K562 (cell line): ENCODE measurements at regions not wholly inside any gene's neighbourhood (a gene's known extent, or its start where the extent isn't known, plus 50 kb on each side); places are given as distances from the start of the nearest gene placed in this dataset.

ENCODE experiments used
- ATAC-seq: fragments of 200-7000 bp; cut with Tn5 transposase; 3 replicates; pipeline ENCODE4 v1.9.1; 2020; ENCODE audit warnings: moderate library complexity
- BruUV-seq: library from RNA; stranded (reverse); fragments of 400-500 nt; replicated peaks from 2 replicates; lab custom pipeline; 2021; lab: Mats Ljungman, UMichigan
- CTCF ChIA-PET: fragments of 300-600 bp; formaldehyde crosslinking; extraction: SDS; loops from one replicate; lab custom pipeline; 2021; ENCODE audit warnings: low intra/inter-chr PET ratio; lab: Yijun Ruan, JAX
- POLR2A ChIA-PET: fragments of 300-600, 350-650 bp; sonication (Branson Sonifier 250); formaldehyde crosslinking; extraction: SDS; loops from one replicate; lab custom pipeline; 2021; ENCODE audit warnings: antibody characterized with exemption, inconsistent platforms; lab: Yijun Ruan, JAX
- DNase-seq, 4 experiments: peaks; one replicate each; pipeline versions ENCODE4 v3.0.0 to v3.0.0-alpha.2; 2011 to 2018; ENCODE audit warnings: low spot score in 3 of 4, mixed read lengths in 3 of 4; ENCODE audit errors: extremely low read depth in 1 of 4
- FAIRE-seq: peaks from 2 replicates; lab custom pipeline; 2011; peaks lifted over from hg19 to GRCh38; lab: Jason Lieb, UNC
- H2AFZ ChIP-seq: 2 replicates; pipeline ENCODE4 v1.6.0; 2011; ENCODE audit warnings: low read depth, low read length, control low read depth, inconsistent platforms
- H3K27ac ChIP-seq: fragments of 200-600 bp; 3 replicates; pipeline ENCODE4 v1.8.0; 2011; ENCODE audit warnings: low read depth, mild to moderate bottlenecking, control low read depth, inconsistent platforms, low read length, moderate library complexity, mixed read lengths; ENCODE audit errors: extremely low read depth
- H3K27me3 ChIP-seq, 2 experiments: fragments of 300-600 bp in 1 of 2; 2 replicates in 1 of 2; 3 replicates in 1 of 2; pipeline versions ENCODE4 v1.6.0 to v1.8.0; 2011; ENCODE audit warnings: inconsistent platforms in 2 of 2, low read length in 2 of 2, mild to moderate bottlenecking in 1 of 2, mixed read lengths in 1 of 2, moderate library complexity in 1 of 2; ENCODE audit not compliant: control insufficient read depth in 2 of 2, insufficient read depth in 2 of 2
- H3K36me3 ChIP-seq: fragments of 300-600 bp; 3 replicates; pipeline ENCODE4 v1.8.0; 2011; ENCODE audit warnings: mild to moderate bottlenecking, low read length, inconsistent platforms; ENCODE audit not compliant: control insufficient read depth, insufficient read depth
- H3K4me1 ChIP-seq, 2 experiments: fragments of 200-600 bp in 1 of 2; replicated peaks in 1 of 2; 2 replicates in 1 of 2; 3 replicates in 1 of 2; pipeline versions ENCODE4 v1.5.1 to v1.8.0; 2011; ENCODE audit warnings: inconsistent platforms in 2 of 2, low read length in 2 of 2, mild to moderate bottlenecking in 1 of 2, mixed read lengths in 1 of 2, moderate library complexity in 1 of 2; ENCODE audit not compliant: control insufficient read depth in 2 of 2, insufficient read depth in 2 of 2
- H3K4me2 ChIP-seq: 2 replicates; pipeline ENCODE4 v1.6.1; 2011; ENCODE audit warnings: low read length, control low read depth, inconsistent platforms, mixed read lengths; ENCODE audit not compliant: insufficient read depth
- H3K4me3 ChIP-seq: fragments of 200-600 bp; sonication (generic), shearing (Covaris generic); 2 replicates; pipeline ENCODE4 v1.5.1; 2016; ENCODE audit warnings: control low read depth, inconsistent platforms
- H3K79me2 ChIP-seq: fragments of 200-600 bp; 3 replicates; pipeline ENCODE4 v1.8.0; 2011; ENCODE audit warnings: low read length, inconsistent platforms; ENCODE audit not compliant: control insufficient read depth, insufficient read depth
- H3K9ac ChIP-seq, 2 experiments: 2 replicates each; pipeline versions ENCODE4 v1.6.0 to v1.6.1; 2011; ENCODE audit warnings: low read depth in 2 of 2, low read length in 2 of 2, control low read depth in 1 of 2, inconsistent platforms in 1 of 2, mild to moderate bottlenecking in 1 of 2, mixed read lengths in 1 of 2; ENCODE audit not compliant: insufficient read depth in 1 of 2
- H3K9me1 ChIP-seq: one replicate; pipeline ENCODE4 v1.6.0; 2011; ENCODE audit warnings: inconsistent platforms, mild to moderate bottlenecking, low read length, moderate library complexity; ENCODE audit not compliant: control insufficient read depth, insufficient read depth
- H3K9me3 ChIP-seq: replicated peaks from 2 replicates; pipeline ENCODE4 v1.5.1; 2011; ENCODE audit warnings: low read depth, low read length, inconsistent platforms; ENCODE audit not compliant: control insufficient read depth, insufficient read depth
- H4K20me1 ChIP-seq: replicated peaks from 2 replicates; pipeline ENCODE4 v1.6.1; 2011; ENCODE audit warnings: low read length, inconsistent platforms, mixed read lengths; ENCODE audit not compliant: control insufficient read depth, insufficient read depth
- CAMTA2 ChIP-seq: fragments of 250-450 bp; sonication (Bioruptor Pico); conservative IDR thresholded peaks from 2 replicates; pipeline ENCODE4 v1.5.1; 2022
- CTBP1 ChIP-seq: fragments of 450-650 bp; IDR thresholded peaks from 2 replicates; pipeline ENCODE4 v1.6.1; 2016; ENCODE audit warnings: borderline replicate concordance
- ELF1 ChIP-seq: fragments of 200-800 bp; sonication (Bioruptor generic); IDR thresholded peaks from 2 replicates; pipeline ENCODE4 v1.6.1; 2016; ENCODE audit warnings: missing genetic modification characterization, missing compliant biosample characterization
- HLTF ChIP-seq: fragments of 450-650 bp; IDR thresholded peaks from 2 replicates; pipeline ENCODE4 v1.6.1; 2016
- HMBOX1 ChIP-seq: sonication (generic); IDR thresholded peaks from 2 replicates; pipeline ENCODE4 v1.6.1; 2016
- JUN ChIP-seq, 2 experiments: sonication (generic) in 1 of 2; formaldehyde crosslinking in 1 of 2; IDR thresholded peaks; 2 replicates each; pipeline versions ENCODE4 v1.6.1 to v1.8.0; 2012 to 2022; ENCODE audit warnings: borderline replicate concordance in 2 of 2, mild to moderate bottlenecking in 2 of 2, improper control_type of control experiment in 1 of 2, low read depth in 1 of 2, low read length in 1 of 2, missing genetic modification reagents in 1 of 2
- NCOA1 ChIP-seq: fragments of 450-650 bp; IDR thresholded peaks from 2 replicates; pipeline ENCODE4 v1.6.1; 2016; ENCODE audit warnings: low read depth
- SIN3A ChIP-seq, 2 experiments: fragments of 150-350 bp in 1 of 2; IDR thresholded peaks; 2 replicates each; pipeline ENCODE4 v1.6.1; 2011 to 2016; ENCODE audit warnings: borderline replicate concordance in 2 of 2, low read depth in 2 of 2, low read length in 2 of 2, mild to moderate bottlenecking in 2 of 2, moderate library complexity in 2 of 2; ENCODE audit not compliant: control insufficient read depth in 1 of 2
- TFE3 ChIP-seq: fragments of 450-650 bp; formaldehyde crosslinking; IDR thresholded peaks from 2 replicates; pipeline ENCODE4 v1.4.0; 2020; ENCODE audit warnings: mild to moderate bottlenecking, mixed read lengths
- ZNF212 ChIP-seq: fragments of 450-650 bp; formaldehyde crosslinking; IDR thresholded peaks from 2 replicates; pipeline ENCODE4 v1.4.0; 2020; ENCODE audit warnings: mild to moderate bottlenecking
- ZNF398 ChIP-seq: fragments of 250-450 bp; sonication (Bioruptor Pico); IDR thresholded peaks from 2 replicates; pipeline ENCODE4 v1.8.0; 2021; ENCODE audit warnings: moderate library complexity, mild to moderate bottlenecking, inconsistent platforms
- ZNF511 ChIP-seq: sonication (generic); formaldehyde crosslinking; IDR thresholded peaks from 2 replicates; pipeline ENCODE4 v1.8.0; 2022; ENCODE audit warnings: mild to moderate bottlenecking, missing genetic modification reagents
- ZNF717 ChIP-seq: fragments of 250-450 bp; sonication (Bioruptor Pico); IDR thresholded peaks from 2 replicates; pipeline ENCODE4 v1.5.0; 2021
- WGBS: fragments of 100-300 bp; shearing (Covaris generic); methylation state at CpG from one replicate; pipeline ENCODE4 v1.1.6; 2016; ENCODE audit warnings: low coverage, mixed read lengths; ENCODE audit not compliant: insufficient coverage; ENCODE audit errors: missing lambda C conversion rate; 5-methylcytosine and 5-hydroxymethylcytosine counted together
- in situ Hi-C: fragments of 300-500 bp; cut with MboI; formaldehyde crosslinking; loops from 4 replicates; pipeline ENCODE4 v1.15.0; 2018; ENCODE audit warnings: inconsistent platforms, mixed read lengths
- intact Hi-C: fragments of 100-400 bp; cut with micrococcal nuclease; formaldehyde crosslinking; loops from 2 replicates; pipeline ENCODE4 v1.14.2; 2022

GRCh38 chr13:56352361-56352760 is 788.4 kb upstream of the PRR20A start:
- WGBS: 0% methylated on average over 4 of the region's 4 CpGs
- no peaks in the 10 kb centered on the region for H3K9me3 ChIP-seq
- in situ Hi-C loops: no loop called here
- CTCF ChIA-PET: no interaction called here
- BruUV-seq: no TSS peak
- no peak overlapping the region for H3K9ac ChIP-seq
- H3K36me3 ChIP-seq: no peaks in the 10 kb centered on the region
- intact Hi-C loops: no loop called here
- no peak overlapping the region for H2AFZ ChIP-seq
- H3K79me2 ChIP-seq: no peaks in the 10 kb centered on the region
- H3K27ac ChIP-seq: no peak overlapping the region
- FAIRE-seq: no peak
- no peak overlapping the region for H3K4me3 ChIP-seq
- DNase-seq: no peak
- H3K4me1 ChIP-seq: no peaks in the 10 kb centered on the region
- H3K9me1 ChIP-seq: no peaks in the 10 kb centered on the region
- POLR2A ChIA-PET: no interaction called here
- ATAC-seq: no peak
- no peaks in the 10 kb centered on the region for H3K27me3 ChIP-seq
- no peak overlapping the region for H3K4me2 ChIP-seq
- H4K20me1 ChIP-seq: no peaks in the 10 kb centered on the region
- no peak for TF ChIP-seq ZNF511 (CRISPR knock-in tag)
- no peak for TF ChIP-seq ZNF717 (CRISPR knock-in tag)
- TF ChIP-seq TFE3 (CRISPR knock-in tag): no peak
- TF ChIP-seq CTBP1: no peak
- TF ChIP-seq ZNF398 (CRISPR knock-in tag): no peak
- no peak for TF ChIP-seq SIN3A (IDR thresholded peaks at IDR 0.05; ENCODE audit: borderline replicate concordance in 2 of 2, control insufficient read depth in 1 of 2, low read depth in 2 of 2, low read length in 2 of 2)
- no peak for TF ChIP-seq ELF1 (tag)
- TF ChIP-seq JUN (IDR thresholded peaks at IDR 0.05; ENCODE audit: borderline replicate concordance, low read depth, low read length): no peak
- no peak for TF ChIP-seq JUN (CRISPR knock-in tag; IDR thresholded peaks at IDR 0.05; ENCODE audit: borderline replicate concordance)
- TF ChIP-seq NCOA1: no peak
- no peak for TF ChIP-seq ZNF212 (CRISPR knock-in tag)
- TF ChIP-seq HMBOX1: no peak
- TF ChIP-seq HLTF: no peak
- TF ChIP-seq CAMTA2 (CRISPR knock-in tag): no peak
